T47D (cell line): ENCODE measurements at regions not wholly inside any gene's neighbourhood (a gene's known extent, or its start where the extent isn't known, plus 50 kb on each side); places are given as distances from the start of the nearest gene placed in this dataset.

Experiments used
- DNase-seq, 2 experiments: peaks; one replicate each; pipeline versions ENCODE4 v3.0.0 to v3.0.0-alpha.2; 2011 to 2012; ENCODE audit warnings: low read depth in 1 of 2, low spot score in 1 of 2
- JUND ChIP-seq: IDR thresholded peaks from 2 replicates; pipeline ENCODE4 v1.6.1; 2012; ENCODE audit warnings: low read depth
- in situ Hi-C: cut with HindIII; loops from 2 replicates; pipeline ENCODE4 v1.10.0; 2016; ENCODE audit warnings: low sequenced_read_pairs, low pct_unique_long_range_greater_than_20kb

- in situ Hi-C loops = no loop called here
- TF ChIP-seq JUND = no peak
- peak in 1 of 2 experiments; percentile 24 for DNase-seq
Observed at GRCh38 chr7:15891151-15891881, 204.8 kb upstream of the MEOX2 start.

- in situ Hi-C loops = no loop called here
- DNase-seq = peak in 1 of 2 experiments; percentile 53
- TF ChIP-seq JUND = no peak
Observed at GRCh38 chr7:15889507-15889906, 203.0 kb upstream of the MEOX2 start.

DNA sequence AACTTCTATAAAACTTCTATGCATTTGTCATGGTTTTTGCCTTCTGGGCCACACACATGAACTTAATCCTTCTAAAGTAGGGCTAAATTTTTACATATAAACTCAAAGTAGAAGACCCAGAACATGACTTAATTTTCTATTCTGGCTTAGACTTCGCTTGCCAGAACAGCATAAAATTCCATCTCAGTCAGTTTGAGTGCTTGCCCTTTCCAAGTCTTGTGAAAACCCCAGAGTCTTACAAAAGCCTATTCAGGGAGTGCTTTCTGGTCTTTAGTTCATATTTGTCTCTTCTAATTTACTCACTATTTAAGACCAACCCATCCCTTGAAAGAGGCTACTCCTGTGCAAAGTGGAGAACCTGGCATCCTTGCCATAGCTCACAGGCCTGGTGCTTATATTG, 201.6 kb upstream of the MEOX2 start:
- in situ Hi-C loops = no loop called here
- TF ChIP-seq JUND = no peak

GRCh38 chr7:15886626-15887025, 200.1 kb upstream of the MEOX2 start:
- in situ Hi-C loops = no loop called here
- no peak for DNase-seq
- TF ChIP-seq JUND = no peak

More for the DNA sequence above, 201.6 kb upstream of the MEOX2 start:
- DNase-seq = no peak

- TF ChIP-seq JUND = no peak
- DNase-seq = no peak
- in situ Hi-C loops = no loop called here
Observed at GRCh38 chr7:15885678-15886077, 199.2 kb upstream of the MEOX2 start.

- TF ChIP-seq JUND = no peak
- in situ Hi-C loops = no loop called here
- no peak for DNase-seq
Observed at GRCh38 chr7:15874774-15875173, 188.3 kb upstream of the MEOX2 start.

DNA sequence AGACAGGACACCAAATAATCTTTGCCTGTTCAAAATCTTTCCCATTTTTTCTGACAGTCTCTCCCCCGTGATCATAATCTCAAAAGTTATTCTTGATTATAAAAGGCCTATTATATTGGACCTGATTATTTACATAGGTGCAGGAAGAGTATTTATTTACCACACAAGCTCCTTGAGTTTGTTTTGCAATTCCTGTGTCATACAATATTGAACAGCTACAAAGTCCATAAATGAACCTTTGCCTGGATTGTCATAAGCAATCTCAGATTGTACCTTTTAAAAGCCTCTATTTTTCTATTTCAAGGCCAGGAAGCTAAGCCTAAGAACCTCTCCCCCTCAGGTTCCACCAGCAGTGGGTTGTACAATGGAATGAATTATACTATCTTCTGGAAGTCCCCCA, 183.9 kb upstream of the MEOX2 start:
- TF ChIP-seq JUND = no peak
- peak in 1 of 2 experiments; percentile 20 for DNase-seq
- in situ Hi-C loops = no loop called here

- no peak for TF ChIP-seq JUND
- in situ Hi-C loops = no loop called here
- no peak for DNase-seq
Observed at GRCh38 chr7:15867441-15867840, 181.0 kb upstream of the MEOX2 start.

- in situ Hi-C loops = no loop called here
Observed at GRCh38 chr7:15866753-15867152, 180.3 kb upstream of the MEOX2 start.

GRCh38 chr7:15864626-15864991, 178.1 kb upstream of the MEOX2 start:
- no peak for DNase-seq
- no peak for TF ChIP-seq JUND
- in situ Hi-C loops = no loop called here

More at GRCh38 chr7:15866753-15867152, 180.3 kb upstream of the MEOX2 start:
- DNase-seq = no peak
- no peak for TF ChIP-seq JUND

GRCh38 chr7:15863951-15864625, 177.6 kb upstream of the MEOX2 start:
- no peak for DNase-seq
- in situ Hi-C loops = no loop called here
- TF ChIP-seq JUND = no peak

- no peak for TF ChIP-seq JUND
- in situ Hi-C loops = no loop called here
- DNase-seq = no peak
Observed at GRCh38 chr7:15862781-15863165, 176.3 kb upstream of the MEOX2 start.

GRCh38 chr7:15862016-15862780, 175.7 kb upstream of the MEOX2 start:
- TF ChIP-seq JUND = no peak
- no peak for DNase-seq
- in situ Hi-C loops = no loop called here
